NCI-H2107 (cell line): ENCODE measurements at regions not wholly inside any gene's neighbourhood (a gene's known extent, or its start where the extent isn't known, plus 50 kb on each side); places are given as distances from the start of the nearest gene placed in this dataset.
"Not testable (repeated sequence)": the region's sequence is repeated elsewhere in the genome, so short reads cannot be mapped to it uniquely, and the experiment has no call there.

Source experiments
- DNase-seq: peaks from one replicate; lab custom pipeline; 2025; lab: John Stamatoyannopoulos, UW

DNA sequence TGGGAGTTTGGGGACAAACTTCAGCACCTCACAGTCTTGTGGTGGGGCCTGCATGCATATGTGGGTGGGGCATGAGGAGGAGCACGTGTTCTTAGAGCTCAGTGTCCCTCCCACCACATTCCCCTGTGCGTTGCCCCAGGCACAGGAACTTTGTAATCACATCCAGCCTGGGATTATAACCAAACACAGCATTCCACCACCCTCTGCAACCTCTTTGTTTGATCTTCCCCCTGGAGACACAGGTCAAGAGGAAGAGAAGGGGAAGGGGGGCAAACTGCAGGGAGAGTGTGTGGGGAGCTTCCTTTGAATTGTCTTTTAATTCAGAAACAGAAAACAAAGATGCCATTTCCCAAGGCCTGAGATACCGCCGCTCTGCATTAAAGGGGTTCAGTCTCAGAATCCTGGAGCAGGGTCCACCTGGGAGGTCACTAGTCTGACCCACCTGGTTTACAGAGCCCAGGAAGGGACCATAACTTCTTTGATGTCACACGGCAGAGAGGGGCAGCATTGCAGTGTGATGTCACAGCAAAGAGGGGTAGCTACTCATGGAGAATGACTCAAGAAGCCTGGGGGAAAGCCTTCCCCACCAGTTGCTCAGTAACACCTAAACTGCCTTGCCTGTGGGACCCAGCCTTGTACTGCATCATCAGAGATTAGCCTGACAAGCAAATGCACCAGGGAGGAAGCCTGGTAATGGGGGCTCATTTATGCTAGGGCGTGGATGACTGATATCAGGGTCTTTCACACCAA is 106.3 kb upstream of the RNU6-1 start:
- DNase-seq: no peak

DNA sequence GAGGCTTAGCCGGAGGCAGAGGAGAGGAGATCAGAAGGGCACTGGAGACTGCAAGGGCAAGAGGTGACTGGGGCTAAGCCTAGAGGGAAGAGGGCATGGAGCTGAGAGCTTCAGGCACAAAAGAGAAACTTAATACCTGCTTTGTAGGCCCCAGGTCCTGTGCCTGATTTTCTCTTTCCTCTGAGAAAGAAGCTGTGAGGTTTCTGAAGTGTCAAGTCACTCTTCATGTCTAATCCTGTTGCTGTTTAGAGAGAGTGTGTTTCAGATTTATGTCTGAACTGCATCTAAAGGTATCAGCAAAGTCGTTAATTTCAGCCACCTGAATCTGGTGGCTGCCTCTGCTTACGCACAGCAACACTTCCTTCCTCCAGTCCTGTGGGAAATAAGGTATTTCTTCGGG is 106.9 kb upstream of the RNU6-1 start:
- no peak for DNase-seq

DNA sequence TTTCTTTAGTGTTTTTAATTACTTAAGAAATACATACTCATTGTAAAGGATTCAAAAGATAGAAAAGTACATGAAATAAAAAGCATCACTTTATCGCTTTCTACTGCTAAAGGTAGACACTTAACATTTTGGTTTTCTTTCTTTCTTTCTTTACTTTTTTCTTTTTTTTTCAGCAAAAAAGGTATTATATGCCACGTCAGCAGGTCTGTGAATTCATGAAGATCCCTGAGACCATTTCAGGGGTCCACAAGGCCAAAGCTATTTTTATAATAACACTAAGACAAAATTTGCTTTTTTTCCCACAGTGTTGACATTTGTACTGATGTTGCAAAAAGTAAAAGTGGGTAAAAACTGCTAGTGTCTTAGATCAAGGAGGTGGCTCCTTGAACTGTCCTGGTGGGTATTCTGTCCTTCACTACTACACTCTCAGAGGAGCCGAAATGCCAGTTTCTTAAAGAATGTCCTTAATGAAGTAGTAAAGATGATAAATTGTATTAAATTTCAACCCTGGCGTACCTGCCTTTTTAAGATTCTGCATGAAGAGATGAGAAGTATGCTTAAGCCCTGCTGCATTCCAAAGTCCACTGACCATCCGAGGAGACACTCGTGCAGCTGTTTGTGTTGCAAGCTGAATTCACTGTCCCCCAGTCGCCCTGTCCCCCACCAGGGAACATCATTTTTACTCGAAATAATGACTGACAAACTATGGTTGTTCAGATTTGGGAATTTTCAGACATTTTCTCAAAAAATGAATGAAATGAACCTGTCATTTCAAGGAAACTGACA is 106.7 kb upstream of the PIAS1 start:
- no peak for DNase-seq

DNA sequence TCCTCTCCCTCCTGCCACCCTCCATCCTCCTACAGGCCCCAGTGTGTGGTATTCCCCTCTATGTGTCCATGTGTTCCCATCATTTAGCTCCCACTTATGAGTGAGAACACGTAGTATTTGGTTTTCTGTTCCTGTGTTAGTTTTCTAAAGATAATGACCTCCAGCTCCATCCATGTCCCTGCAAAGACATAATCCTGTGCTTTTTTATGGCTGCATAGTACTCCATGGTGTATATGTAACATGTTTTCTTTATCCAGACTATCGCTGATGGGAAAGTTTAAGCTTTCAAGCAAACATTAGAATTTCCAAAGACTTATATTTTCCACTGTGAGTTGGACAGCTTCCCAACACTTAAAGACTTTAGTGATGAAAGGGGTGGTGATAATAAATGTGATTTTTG is 105.9 kb upstream of the PIAS1 start:
- DNase-seq: no peak

DNA sequence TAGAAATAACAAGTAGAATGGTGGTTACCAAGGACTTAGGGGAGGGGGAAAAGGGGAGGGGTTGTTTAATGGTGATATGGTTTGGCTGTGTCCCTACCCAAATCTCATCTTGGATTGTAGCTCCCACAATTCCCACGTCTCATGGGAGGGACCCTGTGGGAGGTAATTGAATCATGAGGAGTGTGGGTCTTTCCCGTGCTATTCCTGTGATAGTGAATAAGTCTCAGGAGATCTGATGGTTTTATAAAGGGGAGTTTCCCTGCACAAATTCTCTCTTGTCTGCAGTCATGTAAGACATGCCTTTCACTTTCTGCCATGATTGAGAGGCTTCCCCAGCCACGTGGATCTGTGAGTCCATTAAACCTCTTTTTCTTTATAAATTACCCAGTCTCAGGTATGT is 102.9 kb upstream of the PIAS1 start:
- DNase-seq: not testable (repeated sequence)

DNA sequence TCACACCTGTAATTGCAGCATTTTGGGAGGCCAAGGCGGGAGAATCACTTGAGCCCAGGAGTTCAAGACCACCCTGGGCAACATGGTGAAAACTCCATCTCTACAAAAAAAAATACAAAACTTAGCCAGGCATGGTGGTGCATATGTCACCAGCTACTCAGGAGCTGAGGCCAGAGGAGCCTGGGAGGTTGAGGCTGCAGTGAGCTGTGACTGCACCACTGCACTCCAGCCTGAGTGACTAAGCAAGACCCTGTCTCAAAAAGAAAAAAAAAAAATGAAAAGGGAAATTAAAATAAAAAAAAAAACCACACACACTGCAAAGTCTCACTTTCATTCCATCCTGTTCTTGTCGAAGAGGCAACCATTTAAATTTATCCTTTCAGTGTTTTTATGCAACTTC is 100.8 kb upstream of the PIAS1 start:
- DNase-seq: no peak

DNA sequence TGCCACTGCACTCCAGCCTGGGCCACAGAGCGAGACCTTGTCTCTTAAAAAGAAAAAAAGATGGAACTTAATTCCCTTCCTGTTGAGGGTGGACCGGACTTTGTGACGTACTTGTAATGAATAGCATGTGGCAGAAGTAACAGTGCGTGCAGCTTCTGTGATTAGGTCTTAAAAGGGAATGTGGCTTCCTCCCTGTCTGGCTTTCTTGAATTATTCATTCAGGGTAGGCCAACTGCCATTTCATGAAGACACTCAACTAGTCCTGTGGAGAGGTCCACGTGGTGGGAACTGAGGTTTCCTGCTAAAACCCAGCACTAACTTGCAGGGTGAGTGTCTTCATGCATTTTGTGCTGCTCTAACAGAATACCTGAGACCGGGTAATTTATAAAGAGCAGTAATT is 98.9 kb upstream of the PIAS1 start:
- no peak for DNase-seq

DNA sequence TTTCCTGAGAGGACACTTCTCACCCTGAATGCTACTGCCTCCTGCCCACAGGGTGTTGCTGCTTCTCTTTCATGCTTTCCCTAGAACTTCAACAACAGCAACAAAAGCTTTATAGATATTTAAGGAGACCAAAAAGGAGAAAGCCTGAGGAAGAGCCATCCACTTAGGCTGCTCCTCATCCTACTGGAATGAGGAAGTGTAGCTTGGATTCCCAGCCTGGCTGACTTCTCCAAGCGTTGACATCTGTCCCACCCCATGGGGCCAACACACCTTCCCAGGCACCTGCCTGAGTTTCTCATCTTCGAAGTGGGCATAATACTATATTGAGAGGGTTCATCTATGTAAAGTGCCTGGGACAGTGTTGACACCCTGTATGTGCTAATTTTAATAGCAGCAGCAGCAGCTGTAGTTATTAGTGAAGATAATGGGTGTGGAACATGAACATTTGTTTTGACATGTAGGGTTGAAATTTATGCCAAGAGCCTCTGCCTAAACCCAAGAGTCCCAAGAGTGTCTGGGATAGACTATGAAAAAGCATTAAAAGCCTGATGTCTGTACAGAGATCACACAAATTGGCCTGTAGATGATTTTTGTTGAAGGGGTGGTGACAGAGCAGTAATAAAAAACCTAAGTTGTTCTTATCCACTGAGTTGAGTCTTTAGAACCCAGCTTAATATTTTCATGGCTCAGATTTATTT is 96.5 kb upstream of the PIAS1 start:
- DNase-seq: no peak

DNA sequence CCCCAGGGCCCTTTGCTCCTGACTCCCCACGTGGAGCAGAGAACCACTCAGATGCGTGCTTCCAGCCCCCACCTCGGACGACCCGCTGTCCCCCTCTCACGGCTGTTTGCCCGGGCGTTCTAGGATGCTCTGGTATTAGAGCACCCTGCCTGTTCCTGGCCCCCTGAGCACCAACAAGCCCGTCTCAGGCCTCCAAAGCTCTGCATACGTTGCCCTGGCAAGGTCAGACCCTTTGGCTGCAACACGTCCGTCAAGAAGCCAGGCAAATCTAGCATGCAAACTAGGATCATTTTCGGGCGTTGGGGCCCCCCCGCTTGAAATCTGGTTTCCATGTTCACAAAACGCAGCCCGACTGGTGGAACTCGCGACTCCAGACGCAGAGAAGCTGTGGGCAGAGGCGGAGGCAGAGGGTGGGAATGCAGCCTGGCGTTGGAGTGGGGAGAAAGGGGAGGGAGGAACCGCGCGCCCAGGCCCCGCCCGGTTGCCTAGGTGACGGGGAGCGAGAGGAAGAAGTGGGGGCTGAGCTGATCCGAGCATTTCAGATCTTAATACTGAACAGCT is 86.2 kb upstream of the PIAS1 start:
- peak; percentile 29 for DNase-seq

DNA sequence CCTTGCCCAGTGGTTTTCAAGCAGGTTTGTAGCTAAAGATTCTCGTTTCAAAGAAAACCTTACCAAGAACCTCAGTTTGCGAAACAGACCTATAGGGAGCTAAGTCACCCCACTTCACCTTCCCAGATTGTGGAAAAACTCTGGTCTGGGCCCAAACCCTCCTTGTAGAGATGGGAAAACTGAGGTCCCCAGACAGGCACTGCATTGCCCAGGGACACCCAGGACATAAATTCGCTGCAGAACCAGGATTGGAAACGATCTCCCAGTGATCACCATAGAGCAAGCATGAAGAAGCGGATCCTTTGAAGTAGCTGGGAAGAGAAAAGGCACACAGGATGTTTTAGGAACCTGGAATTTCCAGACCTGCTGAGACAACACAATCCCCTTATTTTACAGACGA is 85.6 kb upstream of the PIAS1 start:
- DNase-seq: no peak

DNA sequence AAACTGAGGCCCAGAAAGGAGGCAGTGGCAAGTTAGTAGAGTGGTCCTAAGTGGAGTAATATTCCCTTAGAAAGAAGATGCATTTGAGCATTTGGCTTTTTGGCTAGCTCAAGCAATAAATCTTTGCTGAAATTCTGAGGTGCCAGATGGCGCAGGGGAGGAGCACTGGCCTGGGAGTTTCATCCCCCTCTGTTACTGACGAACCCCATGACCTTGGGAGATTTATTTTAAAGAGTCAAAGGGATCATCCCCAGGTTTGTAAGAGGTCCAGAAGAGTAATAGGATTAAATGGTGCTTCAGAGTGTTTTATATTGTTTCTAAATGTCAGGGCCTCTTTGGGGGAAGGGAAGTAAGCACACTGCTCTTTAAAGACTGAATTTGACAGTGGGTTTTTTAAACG is 85.1 kb upstream of the PIAS1 start:
- no peak for DNase-seq

DNA sequence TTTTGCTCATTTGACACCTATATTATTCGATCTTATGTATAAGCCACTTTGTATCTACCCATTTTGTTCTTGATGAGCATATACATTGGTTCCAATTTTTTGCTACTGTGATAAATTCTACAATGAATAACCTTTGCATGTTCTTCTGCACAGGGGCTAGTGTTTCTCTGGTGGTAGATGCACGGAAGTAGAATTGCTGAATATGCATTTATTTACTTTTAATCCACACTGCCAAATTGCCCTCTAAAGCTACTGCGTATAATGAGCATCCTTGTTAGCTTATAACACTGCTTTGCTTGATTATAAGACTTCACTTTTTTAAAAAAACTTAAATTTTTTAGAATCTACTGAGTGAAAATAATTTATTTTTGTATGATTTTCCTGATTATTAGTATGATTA is 84.2 kb upstream of the PIAS1 start:
- DNase-seq: no peak

DNA sequence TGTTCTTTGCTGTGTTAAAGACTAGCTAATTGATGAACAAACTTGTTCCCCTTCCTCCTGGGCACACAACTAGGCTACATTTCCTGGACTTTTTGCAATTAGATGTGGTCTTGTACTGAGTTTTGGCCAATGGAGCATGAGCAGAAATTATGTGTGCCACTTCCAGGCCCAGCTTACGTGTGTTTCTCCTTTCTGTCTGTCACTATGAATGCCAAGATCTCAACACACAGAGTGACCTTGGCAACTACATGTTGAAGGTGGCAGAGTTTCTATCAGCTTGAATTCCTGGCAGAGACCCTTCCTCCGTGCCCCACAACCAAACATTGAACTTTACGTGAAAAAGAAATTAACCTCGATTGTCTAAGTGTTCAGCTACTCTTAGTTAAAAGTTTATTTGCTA is 81.7 kb upstream of the PIAS1 start:
- DNase-seq: no peak

DNA sequence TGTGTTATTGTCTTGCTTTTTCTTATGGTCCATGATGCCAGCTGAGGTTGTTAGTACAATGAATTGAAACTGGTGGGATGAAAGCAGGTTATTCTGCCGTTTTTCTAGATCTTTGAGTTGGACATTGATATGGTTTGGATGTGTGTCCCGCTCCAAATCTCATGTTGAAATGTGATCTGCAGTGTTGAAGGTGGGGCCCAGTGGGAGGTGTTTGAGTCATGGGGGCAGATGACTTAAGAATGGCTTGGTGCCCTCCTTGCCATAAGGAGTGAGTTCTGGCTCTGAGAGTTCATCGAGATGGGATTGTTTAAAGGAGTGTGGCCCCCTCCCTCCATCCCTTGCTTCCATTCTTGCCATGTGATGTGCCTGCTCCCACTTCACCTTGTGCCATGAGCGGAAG is 80.3 kb upstream of the PIAS1 start:
- no peak for DNase-seq

DNA sequence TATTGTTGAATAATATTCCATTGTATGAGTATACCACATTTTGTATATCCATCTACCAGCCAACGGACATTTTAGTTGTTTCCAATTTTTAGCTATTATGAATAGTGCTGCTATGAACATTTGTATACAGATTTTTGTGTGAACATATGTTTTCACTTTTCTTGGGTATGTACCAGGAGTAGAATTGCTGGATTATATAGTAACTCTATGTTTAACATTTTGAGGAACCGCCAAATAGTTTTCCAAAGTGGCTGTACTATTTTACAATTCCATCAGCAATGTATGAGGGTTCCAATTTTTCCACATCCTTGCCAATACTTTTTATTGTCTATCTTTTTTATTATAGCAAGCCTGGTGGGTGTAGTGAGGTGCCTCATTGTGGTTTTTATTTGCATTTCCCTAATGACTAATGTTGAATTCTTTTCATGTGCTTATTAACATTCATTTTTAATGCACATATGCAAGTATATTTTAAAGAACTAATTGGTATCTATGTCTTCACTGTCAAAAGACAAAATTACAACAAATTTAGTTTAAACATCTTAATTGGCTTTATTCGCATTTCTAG is 77.5 kb upstream of the PIAS1 start:
- DNase-seq: no peak

DNA sequence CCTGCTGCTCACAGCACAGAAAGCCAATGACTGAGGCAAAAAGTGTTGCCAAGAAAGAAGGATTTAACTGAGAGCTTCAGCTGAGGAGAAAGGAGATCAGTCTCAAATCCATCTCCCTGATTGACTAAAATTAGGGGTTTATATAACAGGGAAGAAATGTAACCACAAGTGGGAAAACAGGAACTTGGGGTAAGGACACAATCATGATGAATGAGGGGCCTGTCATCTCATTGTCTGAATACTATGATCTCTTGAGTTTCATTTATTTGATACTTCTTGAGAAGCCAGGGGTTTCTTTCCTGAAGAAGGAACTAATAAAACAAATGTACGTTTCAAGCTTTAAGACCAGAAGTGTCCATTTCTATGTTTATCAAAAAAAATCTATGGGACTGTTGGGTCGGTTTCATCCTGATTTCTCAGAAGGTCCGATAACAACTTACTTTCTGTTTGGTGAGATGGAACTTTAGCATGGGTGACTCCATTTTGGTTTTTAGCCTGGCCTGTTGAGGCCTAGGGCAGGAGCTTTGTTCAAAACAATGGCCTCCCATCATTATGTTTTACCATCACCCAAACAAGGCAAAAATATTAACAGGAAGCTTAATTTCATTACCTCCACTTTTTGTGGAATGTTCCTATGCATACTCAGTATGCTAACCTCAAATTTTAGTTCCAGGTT is 76.6 kb upstream of the PIAS1 start:
- DNase-seq: no peak

DNA sequence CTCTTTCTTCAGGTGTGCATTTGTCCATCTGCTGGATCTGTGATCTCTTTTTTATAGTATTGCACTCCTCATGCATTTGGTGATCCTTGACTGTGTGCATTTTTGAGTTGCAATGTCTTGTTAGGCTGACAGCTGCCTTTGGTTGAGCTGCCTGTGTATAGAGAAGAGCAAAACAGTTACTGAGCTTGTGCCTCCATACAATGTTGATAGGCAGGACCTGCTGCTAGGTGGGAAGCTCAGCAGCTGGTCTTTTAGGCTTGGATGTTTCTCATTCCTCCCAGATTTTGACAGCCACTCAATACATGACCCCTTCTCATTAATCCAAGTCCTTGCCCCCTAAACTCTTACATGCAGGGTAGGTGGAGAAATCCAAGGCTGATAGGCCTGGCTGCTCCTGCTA is 74.8 kb upstream of the PIAS1 start:
- no peak for DNase-seq

DNA sequence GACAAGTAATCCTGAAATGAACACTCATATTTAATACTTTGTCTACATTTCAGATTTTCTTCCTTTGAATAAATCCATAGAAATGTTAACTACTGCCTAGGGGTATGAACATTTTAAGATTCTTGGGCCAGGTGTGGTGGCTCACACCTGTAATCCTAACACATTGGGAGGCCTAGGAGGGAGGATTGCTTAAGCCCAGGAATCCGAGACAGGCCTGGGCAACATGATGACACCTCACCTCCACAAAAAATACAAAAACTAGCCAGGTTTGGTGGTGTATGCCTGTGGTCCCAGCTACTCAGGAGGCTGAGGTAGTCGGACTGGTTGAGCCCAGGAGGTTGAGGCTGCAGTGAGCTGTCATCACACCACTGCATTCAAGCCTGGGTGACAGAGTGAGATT is 73.9 kb upstream of the PIAS1 start:
- DNase-seq: no peak

DNA sequence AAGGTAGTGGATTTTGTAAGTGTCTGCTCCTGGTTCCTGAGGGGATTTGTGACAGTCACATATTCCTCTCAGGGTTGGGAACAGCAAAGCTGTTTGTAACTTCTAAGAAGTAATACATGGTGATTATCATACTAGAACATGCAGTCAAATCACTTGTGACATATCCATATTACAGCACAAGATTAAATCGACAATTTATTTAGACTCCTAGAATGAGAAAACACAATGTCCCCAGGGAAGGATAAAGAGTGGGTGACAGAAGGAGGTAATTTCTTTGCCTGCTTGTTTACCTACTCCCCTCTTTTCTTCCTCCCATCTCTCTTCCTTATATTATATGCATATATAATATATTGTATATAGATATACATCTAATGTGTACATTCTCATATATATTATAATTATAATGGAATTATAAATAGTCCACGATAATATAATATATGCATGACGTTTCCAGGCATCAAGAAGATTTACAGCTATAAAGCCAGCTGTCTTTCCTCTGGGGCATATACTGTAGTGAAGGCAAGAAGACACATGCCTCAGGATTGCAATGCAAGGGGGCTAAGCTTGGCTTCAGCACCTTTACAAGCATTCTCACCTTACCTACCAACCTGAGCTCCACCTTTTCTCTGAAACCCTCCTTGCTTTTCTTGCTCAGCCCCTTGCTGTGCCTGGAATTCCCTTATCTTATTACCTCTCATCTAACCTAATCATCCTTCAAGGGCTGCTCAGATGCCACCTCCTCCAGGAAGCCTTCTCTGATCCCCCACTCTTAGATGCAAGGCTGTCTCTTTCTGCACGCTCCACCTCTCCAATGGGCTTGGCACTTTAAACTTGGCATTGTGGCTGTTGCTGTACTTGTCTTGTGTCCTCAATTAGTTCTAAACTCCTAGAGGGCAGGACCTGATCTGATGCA is 73.1 kb upstream of the PIAS1 start:
- DNase-seq: no peak

DNA sequence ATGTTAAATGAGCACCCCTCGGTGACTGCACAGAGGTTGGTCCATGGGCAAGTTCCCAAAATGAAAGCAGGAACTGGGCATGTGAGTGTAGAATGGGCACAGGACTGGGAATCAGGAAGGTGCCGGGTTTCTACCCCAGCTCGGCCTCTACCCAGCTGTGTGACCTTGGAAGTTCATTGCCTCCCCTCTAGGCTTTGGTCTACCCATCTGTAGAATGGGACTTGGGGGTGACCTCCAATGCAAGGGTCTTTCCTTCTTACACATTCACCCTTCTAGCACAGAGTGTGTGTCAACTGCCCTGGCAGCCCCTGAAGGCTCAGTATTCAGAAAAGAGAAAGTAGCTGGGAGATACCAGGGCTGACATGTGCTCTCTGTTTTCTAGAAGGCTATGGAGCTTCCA is 72.3 kb upstream of the PIAS1 start:
- DNase-seq: no peak

DNA sequence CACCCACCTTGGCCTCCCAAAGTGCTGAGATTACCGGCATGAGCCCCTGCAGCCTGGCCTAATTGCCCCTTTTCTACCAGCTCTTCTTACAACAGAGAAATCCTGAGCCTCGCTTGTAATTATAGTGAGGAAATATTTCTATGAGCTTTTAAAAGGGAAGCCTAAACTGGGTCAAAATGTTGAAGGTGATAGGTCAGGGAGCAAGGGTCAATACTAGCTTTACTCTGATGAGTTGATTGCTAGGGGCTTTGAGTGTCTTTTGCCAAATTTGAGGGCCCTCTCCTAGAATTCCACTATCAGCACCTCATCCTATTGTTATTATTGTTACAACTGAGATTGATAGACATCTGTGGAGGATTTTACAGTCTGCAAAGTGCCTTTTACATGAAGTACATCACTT is 62.4 kb upstream of the PIAS1 start:
- DNase-seq: no peak
